Activated T-helper 2 cell treated with anti-CD3 and anti-CD28 coated beads, Interferon-gamma antibody, Interleukin-2, Interleukin-4, amounts not matched to agents 10 μg/mL and 5 μg/mL and 100 μg/mL, durations not matched to agents 14 hours and 24 hours and 36 hours (primary cell): ENCODE measurements at regions not wholly inside any gene's neighbourhood (a gene's known extent, or its start where the extent isn't known, plus 50 kb on each side); places are given as distances from the start of the nearest gene placed in this dataset.
"Not testable (repeated sequence)": the region's sequence is repeated elsewhere in the genome, so short reads cannot be mapped to it uniquely, and the experiment has no call there.

Experiments
- DNase-seq: peaks from one replicate; pipeline ENCODE4 v3.0.0; 2021; ENCODE audit warnings: low spot score
- H3K27ac Mint-ChIP-seq: one replicate; pipeline ENCODE4 v1.8.0; 2021; ENCODE audit warnings: mixed read lengths
- H3K27me3 Mint-ChIP-seq: one replicate; pipeline ENCODE4 v1.8.0; 2021; ENCODE audit warnings: low read depth, mixed read lengths
- H3K36me3 Mint-ChIP-seq: one replicate; pipeline ENCODE4 v1.8.0; 2021; ENCODE audit warnings: low read depth, mixed read lengths
- H3K4me1 Mint-ChIP-seq: one replicate; pipeline ENCODE4 v1.8.0; 2021; ENCODE audit warnings: low read depth, mixed read lengths
- H3K4me3 Mint-ChIP-seq: one replicate; pipeline ENCODE4 v1.8.0; 2021; ENCODE audit warnings: low read depth, mild to moderate bottlenecking, moderate library complexity, mixed read lengths
- H3K9me3 Mint-ChIP-seq: one replicate; pipeline ENCODE4 v1.8.0; 2021; ENCODE audit warnings: mixed read lengths
- intact Hi-C: fragments of 100-400 bp; cut with micrococcal nuclease; formaldehyde crosslinking; loops from one replicate; pipeline ENCODE4 v1.15.1; 2023

DNA sequence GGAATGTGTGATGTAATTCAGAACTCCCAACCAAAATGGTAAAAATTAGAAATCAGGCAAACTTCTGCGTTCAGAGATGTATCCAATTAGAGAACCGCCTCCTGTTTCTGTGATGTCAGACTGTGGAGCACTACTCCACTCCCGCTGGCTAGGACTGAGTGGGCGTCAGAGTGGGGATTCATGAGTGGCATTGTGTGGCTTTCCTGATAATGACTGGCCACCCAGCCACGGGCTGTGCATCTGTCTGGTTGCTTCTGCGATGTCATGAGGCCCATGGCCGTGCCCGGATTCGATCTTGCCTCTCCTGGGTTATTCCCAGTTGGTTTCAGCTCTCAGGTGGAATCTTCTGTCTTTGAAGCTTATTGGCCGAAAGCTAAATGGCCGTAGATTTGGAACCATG lies 87.1 kb upstream of the KCNA1 start:
- H3K4me3 Mint-ChIP-seq: no peak overlapping the region
- peaks cover 81% of the 10 kb centered on the region for H3K4me1 Mint-ChIP-seq
- H3K27ac Mint-ChIP-seq: no peak overlapping the region
- peaks cover 62% of the 10 kb centered on the region for H3K36me3 Mint-ChIP-seq
- no peaks in the 10 kb centered on the region for H3K9me3 Mint-ChIP-seq
- H3K27me3 Mint-ChIP-seq: no peaks in the 10 kb centered on the region
- DNase-seq: no peak
- intact Hi-C loops: loop anchor here (10.0 kb wide), 1 partner anchor 948 kb away; the partner anchor contains the start of gene PARP11

DNA sequence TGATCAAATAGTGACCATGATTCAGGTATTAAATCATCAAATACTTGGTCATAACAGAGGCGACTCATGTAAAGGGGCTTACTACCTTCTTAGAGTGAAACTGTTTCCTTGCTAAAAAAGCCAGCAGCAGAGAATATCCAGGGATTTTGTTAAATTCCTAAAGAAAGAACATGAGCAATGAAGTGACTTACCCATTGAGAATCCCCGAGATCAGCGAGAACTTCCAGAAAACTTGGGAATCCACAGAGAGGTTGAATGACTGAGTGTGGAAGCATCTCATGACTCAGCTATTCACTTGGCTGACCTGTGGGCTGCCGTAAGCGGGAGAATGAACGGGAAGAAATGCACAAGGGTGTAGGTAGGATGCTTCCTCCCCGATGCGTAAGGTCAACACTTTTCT lies 85.3 kb upstream of the KCNA1 start:
- no peak for DNase-seq
- intact Hi-C loops: loop anchor here (10.0 kb wide), 1 partner anchor 950 kb away; the partner anchor contains the start of gene PARP11
- Mint-ChIP-seq H3K4me3 (no peak overlapping the region), H3K4me1 (peaks cover 84% of the 10 kb centered on the region), H3K27ac (peak overlapping the region; percentile 99), H3K9me3 (no peaks in the 10 kb centered on the region), H3K36me3 (peaks cover 60% of the 10 kb centered on the region), H3K27me3 (no peaks in the 10 kb centered on the region)

DNA sequence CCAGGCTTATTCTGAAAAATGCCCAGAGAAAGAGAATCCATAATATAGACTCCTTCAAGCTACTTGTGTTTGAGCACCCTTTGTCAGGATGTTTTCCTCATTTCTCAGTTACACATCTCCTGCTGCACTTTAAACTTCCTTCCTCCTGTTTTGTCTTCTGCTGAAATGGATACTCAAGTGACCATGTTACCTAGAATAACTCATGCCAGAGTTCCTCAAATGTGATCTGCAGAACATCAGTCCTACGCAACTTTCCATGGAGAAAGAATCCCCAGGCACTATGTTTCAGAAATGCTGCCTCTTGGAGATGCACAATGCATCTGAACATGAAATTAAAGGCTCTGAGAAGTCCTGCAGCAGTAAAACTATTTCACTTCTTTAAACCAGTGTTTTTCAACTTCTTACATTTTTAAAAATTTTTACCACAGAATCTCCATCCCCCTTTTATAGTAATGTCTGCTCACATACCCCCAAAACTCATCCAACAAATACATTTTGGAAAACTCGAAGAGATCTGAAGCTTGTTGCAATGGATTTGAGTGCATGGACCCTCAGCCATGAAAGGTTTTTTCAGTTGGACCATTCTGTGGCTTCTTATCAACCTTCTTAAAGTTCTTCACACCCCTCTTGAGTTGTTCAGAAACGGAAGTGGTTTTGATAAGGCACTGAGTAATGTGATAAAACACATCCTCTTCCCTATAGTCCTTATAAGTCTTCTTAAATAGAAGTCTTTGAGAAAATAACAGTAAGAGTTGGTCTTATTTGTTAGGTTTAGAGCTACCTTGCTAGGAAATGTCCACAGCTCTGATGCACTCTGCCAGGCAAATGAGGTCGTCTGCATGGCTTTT lies 84.5 kb upstream of the KCNA1 start:
- peak overlapping the region; percentile 99 for H3K27ac Mint-ChIP-seq
- H3K9me3 Mint-ChIP-seq: no peaks in the 10 kb centered on the region
- H3K4me1 Mint-ChIP-seq: peaks cover 88% of the 10 kb centered on the region
- H3K4me3 Mint-ChIP-seq: peak overlapping the region; percentile 63
- peaks cover 58% of the 10 kb centered on the region for H3K36me3 Mint-ChIP-seq
- H3K27me3 Mint-ChIP-seq: no peaks in the 10 kb centered on the region
- intact Hi-C loops: loop anchor here (5.0 to 10.0 kb wide), 3 partner anchors 178 to 950 kb away; partner anchors contain the start of genes AKAP3, CCND2, NDUFA9 and PARP11
- DNase-seq: no peak

DNA sequence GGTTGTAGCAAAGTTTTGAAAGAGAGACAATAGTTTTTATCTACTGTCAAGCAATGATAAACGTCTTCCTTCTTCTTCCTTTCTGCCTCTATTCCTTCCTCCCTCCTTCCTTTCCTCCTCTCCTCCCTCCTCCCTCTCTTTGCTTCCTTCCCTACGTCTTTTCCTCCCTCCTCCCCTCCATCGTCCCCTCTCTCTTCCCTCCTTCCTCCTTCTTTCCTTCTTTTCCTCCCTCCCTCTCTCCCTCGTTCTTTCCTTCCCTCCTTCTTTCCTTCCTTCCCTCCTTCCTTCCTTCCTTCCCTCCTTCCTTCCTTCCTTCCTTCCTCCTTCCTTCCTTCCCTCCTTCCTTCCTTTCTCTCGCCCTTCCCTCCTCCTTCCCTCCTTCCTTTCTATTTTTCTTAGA lies 82.8 kb upstream of the KCNA1 start:
- Mint-ChIP-seq H3K27me3 (no peaks in the 10 kb centered on the region), H3K4me1 (peaks cover 91% of the 10 kb centered on the region), H3K9me3 (no peaks in the 10 kb centered on the region), H3K27ac (peak overlapping the region; percentile 99), H3K4me3 (peak overlapping the region; percentile 92), H3K36me3 (peaks cover 49% of the 10 kb centered on the region)
- no peak for DNase-seq
- intact Hi-C loops: loop anchor here (5.0 to 10.0 kb wide), 3 partner anchors 180 to 952 kb away; partner anchors contain the start of genes AKAP3, CCND2, NDUFA9 and PARP11

DNA sequence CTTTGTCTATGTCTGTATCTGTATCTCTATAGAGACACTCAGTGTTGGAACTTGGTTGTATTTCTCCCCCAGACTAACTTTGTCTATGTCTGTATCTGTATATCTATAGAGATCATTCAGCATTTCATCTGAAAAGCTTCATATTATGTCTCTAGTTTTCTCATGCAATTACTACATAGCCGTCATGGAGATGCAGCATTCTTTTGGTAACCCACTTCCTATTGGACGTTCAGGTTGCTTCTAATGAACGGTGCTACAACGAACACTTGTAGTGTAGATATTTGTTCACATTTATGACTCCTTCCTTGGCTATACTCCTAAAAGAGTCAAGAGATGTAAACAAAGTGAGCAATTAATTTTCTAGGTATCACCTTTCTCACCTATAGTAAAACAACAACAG lies 81.5 kb upstream of the KCNA1 start:
- H3K9me3 Mint-ChIP-seq: peaks cover 8% of the 10 kb centered on the region
- intact Hi-C loops: loop anchor here (5.0 to 10.0 kb wide), 3 partner anchors 181 to 953 kb away; partner anchors contain the start of genes AKAP3, CCND2, NDUFA9 and PARP11
- H3K27me3 Mint-ChIP-seq: no peaks in the 10 kb centered on the region
- peaks cover 43% of the 10 kb centered on the region for H3K36me3 Mint-ChIP-seq
- no peak for DNase-seq
- peak overlapping the region; percentile 99 for H3K27ac Mint-ChIP-seq
- peak overlapping the region; percentile 92 for H3K4me3 Mint-ChIP-seq
- peaks cover 85% of the 10 kb centered on the region for H3K4me1 Mint-ChIP-seq

DNA sequence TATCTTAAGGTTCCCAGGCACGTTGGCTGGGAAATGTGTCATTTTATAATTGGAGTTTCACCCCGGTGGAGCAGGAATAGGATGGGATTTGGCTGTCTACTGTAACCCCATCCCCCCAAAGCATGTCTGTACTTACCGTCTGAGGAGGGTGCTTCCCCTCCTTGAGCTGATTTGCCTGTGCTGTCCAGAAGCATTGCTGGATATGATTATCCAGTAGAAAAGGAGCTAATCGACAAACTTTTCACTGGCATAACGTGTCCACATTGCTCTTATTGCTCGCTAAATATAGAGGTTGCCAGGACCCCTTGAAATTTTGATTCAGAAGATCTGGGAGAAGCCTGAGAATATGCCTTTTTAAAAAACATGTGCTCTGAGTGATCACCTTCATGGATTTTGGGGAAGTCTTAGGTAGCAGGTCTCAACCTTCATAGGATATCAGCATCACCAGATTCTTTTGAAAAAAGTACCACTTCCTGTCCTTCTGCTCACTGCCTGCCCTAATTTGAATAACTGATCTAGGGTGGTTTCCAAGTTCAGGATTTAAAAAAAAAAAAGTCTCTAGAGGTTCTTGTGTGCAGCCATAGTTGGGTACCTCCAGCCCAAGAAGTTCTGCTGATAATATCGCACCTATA lies 80.4 kb upstream of the KCNA1 start:
- peak; percentile 17 for DNase-seq
- Mint-ChIP-seq H3K27ac (peak overlapping the region; percentile 99), H3K27me3 (no peaks in the 10 kb centered on the region), H3K4me3 (peak overlapping the region; percentile 92), H3K36me3 (peaks cover 38% of the 10 kb centered on the region), H3K4me1 (peaks cover 77% of the 10 kb centered on the region), H3K9me3 (peaks cover 12% of the 10 kb centered on the region)
- intact Hi-C loops: loop anchor here (1.0 to 10.0 kb wide), 5 partner anchors 13 to 954 kb away; partner anchors contain the start of genes AKAP3, CCND2, NDUFA9 and PARP11

DNA sequence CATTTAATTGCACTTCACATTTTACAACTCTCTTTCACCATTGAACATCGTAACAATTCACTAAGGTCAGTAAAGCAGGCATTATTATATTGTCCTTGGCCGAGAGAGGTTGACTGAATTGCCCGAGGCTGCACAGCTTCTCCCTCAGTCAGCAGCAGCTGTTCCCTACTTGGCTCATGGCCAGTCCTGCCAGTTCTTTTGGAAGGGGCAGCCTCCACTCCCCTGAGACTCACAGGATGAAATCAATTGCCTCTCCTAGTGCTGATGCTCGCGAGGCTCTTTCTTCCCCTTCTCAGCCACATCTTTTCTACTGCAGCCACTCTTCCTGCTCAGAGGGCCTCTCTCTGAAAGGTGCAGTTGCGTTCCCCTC lies 79.9 kb upstream of the KCNA1 start:
- Mint-ChIP-seq H3K27me3 (no peaks in the 10 kb centered on the region), H3K36me3 (peaks cover 37% of the 10 kb centered on the region), H3K4me1 (peaks cover 72% of the 10 kb centered on the region), H3K9me3 (peaks cover 12% of the 10 kb centered on the region), H3K4me3 (peak overlapping the region; percentile 92), H3K27ac (peak overlapping the region; percentile 99)
- intact Hi-C loops: loop anchor here (1.0 to 10.0 kb wide), 5 partner anchors 13 to 955 kb away; partner anchors contain the start of genes AKAP3, CCND2, NDUFA9 and PARP11
- no peak for DNase-seq

DNA sequence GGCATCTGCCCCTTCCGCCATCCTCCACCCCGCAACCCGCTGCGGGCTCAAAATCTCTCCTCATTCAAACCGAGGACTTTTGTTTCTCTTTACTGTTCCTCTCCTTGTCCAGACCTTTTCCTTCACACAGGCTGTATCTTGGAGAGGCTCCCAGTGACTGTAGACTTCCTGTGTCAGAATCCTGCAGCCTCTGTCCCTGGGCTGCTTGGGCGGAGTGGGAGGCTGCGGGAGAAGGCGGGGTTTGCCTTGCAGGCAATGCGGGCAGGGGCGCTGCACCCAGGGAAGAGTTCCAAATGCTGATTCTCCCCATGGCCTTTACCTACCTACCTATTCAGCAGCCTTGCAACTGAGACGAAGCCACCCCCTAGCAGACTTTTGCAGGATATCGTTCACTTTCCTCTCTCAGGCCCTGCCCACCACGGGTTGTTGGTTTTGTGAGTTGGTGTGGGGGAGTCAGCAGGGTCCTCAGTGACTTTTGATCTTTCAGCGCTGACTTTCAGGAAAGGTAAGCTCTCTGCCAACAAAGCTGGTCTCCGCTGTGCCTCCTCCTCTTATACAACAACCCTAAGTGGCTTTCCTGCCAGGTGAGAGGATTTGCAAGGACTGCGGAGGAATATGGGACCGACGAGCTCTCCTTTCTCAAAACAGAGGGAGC lies 79.0 kb upstream of the KCNA1 start:
- Mint-ChIP-seq H3K4me3 (peak overlapping the region; percentile 92), H3K36me3 (peaks cover 31% of the 10 kb centered on the region), H3K4me1 (peaks cover 63% of the 10 kb centered on the region), H3K27ac (peak overlapping the region; percentile 99), H3K27me3 (peaks cover 3% of the 10 kb centered on the region), H3K9me3 (peaks cover 15% of the 10 kb centered on the region)
- DNase-seq: no peak
- intact Hi-C loops: no loop called here

DNA sequence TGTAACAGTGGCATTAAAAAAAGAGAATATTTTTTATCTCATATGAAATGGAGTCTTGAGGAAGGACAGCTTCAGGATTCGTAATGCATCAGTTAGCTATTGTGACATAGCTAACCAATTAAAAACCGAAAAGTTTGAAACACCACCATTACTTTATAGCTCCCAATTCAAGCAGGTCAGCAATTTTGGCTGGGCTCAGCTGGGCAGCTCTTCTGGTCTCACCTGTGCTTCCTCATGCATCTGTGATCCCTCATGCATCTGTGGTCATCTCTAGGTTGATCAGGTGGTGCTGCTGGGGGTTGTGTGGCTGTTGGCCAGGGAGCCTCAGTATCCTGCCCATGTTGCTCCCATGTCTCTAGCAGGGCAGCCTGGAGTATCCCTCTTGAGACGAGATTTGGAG lies 76.7 kb upstream of the KCNA1 start:
- H3K4me3 Mint-ChIP-seq: no peak overlapping the region

DNA sequence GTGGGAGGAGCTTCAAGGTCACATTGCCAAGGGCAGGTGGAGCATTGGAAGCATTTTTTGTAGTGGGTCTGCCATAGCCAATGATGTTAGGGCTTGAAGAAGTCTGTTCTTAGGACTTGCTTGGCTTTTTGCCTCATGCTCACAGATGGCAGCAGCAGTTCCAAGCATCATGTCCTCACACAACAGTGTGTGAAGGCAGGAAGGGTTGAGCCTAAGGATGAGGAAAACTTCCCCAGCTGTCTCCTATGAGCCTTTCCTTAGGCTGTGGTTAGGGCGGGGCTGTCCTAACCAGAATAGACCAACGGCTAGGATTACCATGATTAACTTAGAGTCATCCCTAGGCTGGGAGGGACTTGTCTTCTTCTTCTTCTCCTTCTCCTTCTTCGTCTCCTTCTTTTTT lies 76.2 kb upstream of the KCNA1 start:
- no peak for DNase-seq
- H3K9me3 Mint-ChIP-seq: peaks cover 15% of the 10 kb centered on the region
- H3K27me3 Mint-ChIP-seq: peaks cover 9% of the 10 kb centered on the region
- peaks cover 46% of the 10 kb centered on the region for H3K4me1 Mint-ChIP-seq
- H3K4me3 Mint-ChIP-seq: no peak overlapping the region
- intact Hi-C loops: no loop called here
- no peak overlapping the region for H3K27ac Mint-ChIP-seq
- H3K36me3 Mint-ChIP-seq: peaks cover 17% of the 10 kb centered on the region

More for the DNA sequence above, 76.7 kb upstream of the KCNA1 start:
- intact Hi-C loops: no loop called here
- Mint-ChIP-seq H3K27me3 (peaks cover 5% of the 10 kb centered on the region), H3K36me3 (peaks cover 22% of the 10 kb centered on the region), H3K27ac (no peak overlapping the region), H3K9me3 (peaks cover 15% of the 10 kb centered on the region), H3K4me1 (peaks cover 49% of the 10 kb centered on the region)
- no peak for DNase-seq

DNA sequence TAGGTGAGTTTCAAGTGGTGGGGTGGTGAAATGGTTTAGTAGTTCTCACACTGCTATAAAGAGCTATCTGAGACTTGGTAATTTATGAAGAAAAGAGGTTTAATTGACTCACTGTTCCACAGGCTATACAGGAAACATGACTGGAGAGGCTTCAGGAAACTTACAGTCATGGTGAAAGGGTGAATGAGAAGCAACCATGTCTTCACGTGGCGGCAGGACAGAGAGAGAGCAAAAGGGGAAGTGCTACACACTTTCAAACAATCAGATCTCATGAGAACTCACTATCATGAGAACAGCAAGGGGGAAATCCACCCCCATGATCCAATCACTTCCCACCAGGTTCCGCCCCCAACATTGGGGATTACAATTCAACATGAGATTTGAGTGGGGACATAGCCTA lies 67.3 kb upstream of the KCNA1 start:
- H3K27me3 Mint-ChIP-seq: peaks cover 27% of the 10 kb centered on the region
- H3K9me3 Mint-ChIP-seq: peaks cover 27% of the 10 kb centered on the region
- not testable (repeated sequence) for DNase-seq, H3K27ac Mint-ChIP-seq, H3K4me3 Mint-ChIP-seq, H3K36me3 Mint-ChIP-seq
- H3K4me1 Mint-ChIP-seq: peaks cover 16% of the 10 kb centered on the region
- intact Hi-C loops: loop anchor here (1.0 to 5.0 kb wide), 2 partner anchors 13 to 35 kb away; a partner anchor contains a TSS

DNA sequence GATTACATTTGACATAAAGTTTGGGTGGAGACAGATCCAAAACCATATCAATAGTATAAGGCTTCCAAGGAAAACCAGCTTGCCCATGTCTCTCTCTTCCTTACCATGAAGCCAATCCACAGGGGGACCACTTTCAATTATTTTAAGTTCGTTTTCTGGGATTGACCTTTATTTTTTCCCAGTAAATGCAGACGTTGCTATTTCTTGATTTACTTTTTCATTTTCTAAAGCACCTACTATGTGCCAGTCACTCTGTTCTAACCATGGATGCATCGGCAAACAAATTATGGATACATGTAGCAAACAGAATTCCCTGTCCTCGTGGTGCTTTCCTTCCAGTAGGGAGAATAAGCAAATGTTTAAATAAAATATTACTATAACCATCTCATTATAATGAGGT lies 65.8 kb upstream of the KCNA1 start:
- DNase-seq: no peak
- intact Hi-C loops: loop anchor here (5.0 kb wide), 1 partner anchor 37 kb away; a partner anchor contains a TSS
- H3K27me3 Mint-ChIP-seq: peaks cover 19% of the 10 kb centered on the region
- H3K4me1 Mint-ChIP-seq: peaks cover 8% of the 10 kb centered on the region
- no peak overlapping the region for H3K4me3 Mint-ChIP-seq
- no peak overlapping the region for H3K27ac Mint-ChIP-seq
- H3K9me3 Mint-ChIP-seq: peaks cover 27% of the 10 kb centered on the region
- H3K36me3 Mint-ChIP-seq: peaks cover 6% of the 10 kb centered on the region
